H1 (cell line): ENCODE measurements at regions not wholly inside any gene's neighbourhood (a gene's known extent, or its start where the extent isn't known, plus 50 kb on each side); places are given as distances from the start of the nearest gene placed in this dataset.

Source experiments
- CBX8 ChIP-seq: fragments of 300-800, 300-1000 bp; sonication (generic); IDR thresholded peaks from 2 replicates; pipeline ENCODE4 v1.7.1; 2016; ENCODE audit warnings: low read depth, low read length, borderline replicate concordance
- CTBP2 ChIP-seq: IDR thresholded peaks from 2 replicates; pipeline ENCODE4 v1.7.0; 2011; ENCODE audit warnings: borderline replicate concordance, mild to moderate bottlenecking, moderate library complexity, mixed read lengths, low read length; ENCODE audit not compliant: insufficient read depth, insufficient read length
- FOSL1 ChIP-seq: IDR thresholded peaks from 2 replicates; pipeline ENCODE4 v1.6.1; 2011; ENCODE audit warnings: mild to moderate bottlenecking, low read depth, low read length, moderate library complexity; ENCODE audit not compliant: insufficient read depth
- GTF2F1 ChIP-seq: IDR thresholded peaks from 2 replicates; pipeline ENCODE4 v1.6.1; 2012; ENCODE audit warnings: low read depth, low read length, improper control_type of control experiment, borderline replicate concordance
- KDM1A ChIP-seq: fragments of 200-600, 300-600 bp; sonication (generic); IDR thresholded peaks from 2 replicates; pipeline ENCODE4 v1.7.1; 2016; ENCODE audit warnings: mild to moderate bottlenecking, low read length, borderline replicate concordance
- MAFK ChIP-seq: IDR thresholded peaks from 2 replicates; pipeline ENCODE4 v1.6.1; 2012; ENCODE audit warnings: low read depth, mild to moderate bottlenecking, improper control_type of control experiment, low read length
- RAD21 ChIP-seq, 2 experiments: IDR thresholded peaks in 1 of 2; conservative IDR thresholded peaks in 1 of 2; 2 replicates each; pipeline ENCODE4 v1.6.1; 2011; ENCODE audit warnings: low read depth in 2 of 2, low read length in 2 of 2, improper control_type of control experiment in 1 of 2, inconsistent platforms in 1 of 2, mild to moderate bottlenecking in 1 of 2, moderate library complexity in 1 of 2
- SAP30 ChIP-seq: fragments of 300-600 bp; sonication (generic); IDR thresholded peaks from 2 replicates; pipeline ENCODE4 v1.7.1; 2012; ENCODE audit warnings: low read length, moderate library complexity, mild to moderate bottlenecking, inconsistent platforms; ENCODE audit not compliant: insufficient read depth, insufficient replicate concordance
- SIX5 ChIP-seq: IDR thresholded peaks from 2 replicates; pipeline ENCODE4 v1.6.1; 2011; ENCODE audit warnings: mild to moderate bottlenecking, low read depth, low read length
- SP1 ChIP-seq: IDR thresholded peaks from 2 replicates; pipeline ENCODE4 v1.6.1; 2011; ENCODE audit warnings: low read depth, low read length

DNA sequence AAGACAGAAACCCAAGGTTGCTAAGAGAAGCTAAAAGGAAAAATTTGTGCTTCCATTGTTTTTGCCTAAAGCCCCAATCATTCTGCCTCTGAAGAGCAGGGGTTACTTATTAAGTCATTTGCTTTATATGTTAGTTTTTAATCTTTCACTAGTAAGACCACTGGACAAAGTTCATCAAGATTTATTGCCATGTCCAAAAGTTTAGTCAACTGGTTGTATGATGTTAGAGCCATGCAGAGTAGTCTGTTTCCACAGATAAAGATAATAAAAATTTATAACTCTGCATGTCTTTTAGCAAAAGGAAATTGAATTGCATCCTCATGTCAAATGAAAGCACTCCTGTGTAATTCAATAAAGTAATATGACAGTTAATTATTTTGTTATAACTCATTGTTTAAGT is 75.8 kb upstream of the PRKG2 start (continued):
- TF ChIP-seq RAD21 (IDR thresholded peaks at IDR 0.05 in 1 of 2, conservative IDR thresholded peaks at IDR 0.05 in 1 of 2; ENCODE audit: low read depth in 2 of 2, low read length in 2 of 2) (no peak), SP1 (no peak), CBX8 (no peak), KDM1A (no peak), FOSL1 (no peak), SAP30 (no peak), CTBP2 (no peak), SIX5 (no peak), MAFK (no peak), GTF2F1 (no peak)
